K562 (cell line): ENCODE measurements at regions not wholly inside any gene's neighbourhood (a gene's known extent, or its start where the extent isn't known, plus 50 kb on each side); places are given as distances from the start of the nearest gene placed in this dataset.

ENCODE experiments used
- ATAC-seq: fragments of 200-7000 bp; cut with Tn5 transposase; 3 replicates; pipeline ENCODE4 v1.9.1; 2020; ENCODE audit warnings: moderate library complexity
- BruUV-seq: library from RNA; stranded (reverse); fragments of 400-500 nt; replicated peaks from 2 replicates; lab custom pipeline; 2021; lab: Mats Ljungman, UMichigan
- CTCF ChIA-PET: fragments of 300-600 bp; formaldehyde crosslinking; extraction: SDS; loops from one replicate; lab custom pipeline; 2021; ENCODE audit warnings: low intra/inter-chr PET ratio; lab: Yijun Ruan, JAX
- POLR2A ChIA-PET: fragments of 300-600, 350-650 bp; sonication (Branson Sonifier 250); formaldehyde crosslinking; extraction: SDS; loops from one replicate; lab custom pipeline; 2021; ENCODE audit warnings: antibody characterized with exemption, inconsistent platforms; lab: Yijun Ruan, JAX
- DNase-seq, 4 experiments: peaks; one replicate each; pipeline versions ENCODE4 v3.0.0 to v3.0.0-alpha.2; 2011 to 2018; ENCODE audit warnings: low spot score in 3 of 4, mixed read lengths in 3 of 4; ENCODE audit errors: extremely low read depth in 1 of 4
- FAIRE-seq: peaks from 2 replicates; lab custom pipeline; 2011; peaks lifted over from hg19 to GRCh38; lab: Jason Lieb, UNC
- H2AFZ ChIP-seq: 2 replicates; pipeline ENCODE4 v1.6.0; 2011; ENCODE audit warnings: low read depth, low read length, control low read depth, inconsistent platforms
- H3K27ac ChIP-seq: fragments of 200-600 bp; 3 replicates; pipeline ENCODE4 v1.8.0; 2011; ENCODE audit warnings: low read depth, mild to moderate bottlenecking, control low read depth, inconsistent platforms, low read length, moderate library complexity, mixed read lengths; ENCODE audit errors: extremely low read depth
- H3K27me3 ChIP-seq, 2 experiments: fragments of 300-600 bp in 1 of 2; 2 replicates in 1 of 2; 3 replicates in 1 of 2; pipeline versions ENCODE4 v1.6.0 to v1.8.0; 2011; ENCODE audit warnings: inconsistent platforms in 2 of 2, low read length in 2 of 2, mild to moderate bottlenecking in 1 of 2, mixed read lengths in 1 of 2, moderate library complexity in 1 of 2; ENCODE audit not compliant: control insufficient read depth in 2 of 2, insufficient read depth in 2 of 2
- H3K36me3 ChIP-seq: fragments of 300-600 bp; 3 replicates; pipeline ENCODE4 v1.8.0; 2011; ENCODE audit warnings: mild to moderate bottlenecking, low read length, inconsistent platforms; ENCODE audit not compliant: control insufficient read depth, insufficient read depth
- H3K4me1 ChIP-seq, 2 experiments: fragments of 200-600 bp in 1 of 2; replicated peaks in 1 of 2; 2 replicates in 1 of 2; 3 replicates in 1 of 2; pipeline versions ENCODE4 v1.5.1 to v1.8.0; 2011; ENCODE audit warnings: inconsistent platforms in 2 of 2, low read length in 2 of 2, mild to moderate bottlenecking in 1 of 2, mixed read lengths in 1 of 2, moderate library complexity in 1 of 2; ENCODE audit not compliant: control insufficient read depth in 2 of 2, insufficient read depth in 2 of 2
- H3K4me2 ChIP-seq: 2 replicates; pipeline ENCODE4 v1.6.1; 2011; ENCODE audit warnings: low read length, control low read depth, inconsistent platforms, mixed read lengths; ENCODE audit not compliant: insufficient read depth
- H3K4me3 ChIP-seq: fragments of 200-600 bp; sonication (generic), shearing (Covaris generic); 2 replicates; pipeline ENCODE4 v1.5.1; 2016; ENCODE audit warnings: control low read depth, inconsistent platforms
- H3K79me2 ChIP-seq: fragments of 200-600 bp; 3 replicates; pipeline ENCODE4 v1.8.0; 2011; ENCODE audit warnings: low read length, inconsistent platforms; ENCODE audit not compliant: control insufficient read depth, insufficient read depth
- H3K9ac ChIP-seq, 2 experiments: 2 replicates each; pipeline versions ENCODE4 v1.6.0 to v1.6.1; 2011; ENCODE audit warnings: low read depth in 2 of 2, low read length in 2 of 2, control low read depth in 1 of 2, inconsistent platforms in 1 of 2, mild to moderate bottlenecking in 1 of 2, mixed read lengths in 1 of 2; ENCODE audit not compliant: insufficient read depth in 1 of 2
- H3K9me1 ChIP-seq: one replicate; pipeline ENCODE4 v1.6.0; 2011; ENCODE audit warnings: inconsistent platforms, mild to moderate bottlenecking, low read length, moderate library complexity; ENCODE audit not compliant: control insufficient read depth, insufficient read depth
- H3K9me3 ChIP-seq: replicated peaks from 2 replicates; pipeline ENCODE4 v1.5.1; 2011; ENCODE audit warnings: low read depth, low read length, inconsistent platforms; ENCODE audit not compliant: control insufficient read depth, insufficient read depth
- H4K20me1 ChIP-seq: replicated peaks from 2 replicates; pipeline ENCODE4 v1.6.1; 2011; ENCODE audit warnings: low read length, inconsistent platforms, mixed read lengths; ENCODE audit not compliant: control insufficient read depth, insufficient read depth
- CREB1 ChIP-seq, 2 experiments: sonication (generic) in 1 of 2; formaldehyde crosslinking in 1 of 2; IDR thresholded peaks; 2 replicates each; pipeline versions ENCODE4 v1.6.1 to v1.8.0; 2012 to 2022; ENCODE audit warnings: inconsistent platforms in 1 of 2, mild to moderate bottlenecking in 1 of 2, missing genetic modification reagents in 1 of 2, moderate library complexity in 1 of 2
- XRCC5 ChIP-seq: fragments of 200-400 bp; formaldehyde crosslinking; IDR thresholded peaks from 2 replicates; pipeline ENCODE4 v1.6.1; 2017; ENCODE audit warnings: low read depth, mild to moderate bottlenecking, low read length
- ZBTB8A ChIP-seq: fragments of 450-650 bp; IDR thresholded peaks from 2 replicates; pipeline ENCODE4 v1.6.1; 2018; ENCODE audit warnings: mild to moderate bottlenecking, moderate library complexity; ENCODE audit not compliant: partially characterized antibody
- ZFP36 ChIP-seq: fragments of 150-350 bp; IDR thresholded peaks from 2 replicates; pipeline ENCODE4 v1.6.1; 2018; ENCODE audit warnings: low read length, low read depth; ENCODE audit not compliant: partially characterized antibody
- ZNF586 ChIP-seq: fragments of 450-650 bp; formaldehyde crosslinking; conservative IDR thresholded peaks from 2 replicates; pipeline ENCODE4 v1.4.0; 2020; ENCODE audit warnings: mild to moderate bottlenecking, moderate library complexity
- WGBS: fragments of 100-300 bp; shearing (Covaris generic); methylation state at CpG from one replicate; pipeline ENCODE4 v1.1.6; 2016; ENCODE audit warnings: low coverage, mixed read lengths; ENCODE audit not compliant: insufficient coverage; ENCODE audit errors: missing lambda C conversion rate; 5-methylcytosine and 5-hydroxymethylcytosine counted together
- in situ Hi-C: fragments of 300-500 bp; cut with MboI; formaldehyde crosslinking; loops from 4 replicates; pipeline ENCODE4 v1.15.0; 2018; ENCODE audit warnings: inconsistent platforms, mixed read lengths
- intact Hi-C: fragments of 100-400 bp; cut with micrococcal nuclease; formaldehyde crosslinking; loops from 2 replicates; pipeline ENCODE4 v1.14.2; 2022
- TF ChIP-seq, protein P1 (sequence below): IDR thresholded peaks from 2 replicates; pipeline ENCODE4 v1.6.1; 2011; ENCODE audit not compliant: insufficient read length; ENCODE audit errors: extremely low read depth
- TF ChIP-seq, protein P2 (sequence below): fragments of 250-450 bp; sonication (Bioruptor Pico); IDR thresholded peaks from 2 replicates; pipeline ENCODE4 v1.4.0; 2020; ENCODE audit warnings: mild to moderate bottlenecking
- TF ChIP-seq, protein P3 (sequence below): fragments of 450-650 bp; IDR thresholded peaks from 2 replicates; pipeline ENCODE4 v1.6.1; 2016; ENCODE audit warnings: low read depth, mild to moderate bottlenecking, moderate library complexity

DNA sequence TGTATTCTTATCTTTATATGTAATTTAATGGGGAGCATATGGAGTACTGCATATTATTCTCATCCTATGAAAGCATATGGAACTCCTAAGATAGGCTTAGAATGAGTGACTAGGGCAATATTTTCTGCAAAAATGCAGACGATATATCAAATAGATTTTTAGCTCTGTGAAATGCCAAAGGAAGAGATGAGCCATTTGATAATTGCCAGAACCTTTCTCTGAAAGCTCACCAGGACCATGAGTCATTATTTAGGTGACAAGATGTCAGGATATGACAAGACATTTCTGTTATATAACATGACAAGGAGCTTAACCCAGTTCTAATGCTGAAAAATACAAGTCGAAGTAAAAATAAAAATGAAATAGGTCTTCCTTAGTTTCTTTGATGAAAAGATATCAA, 145.0 kb downstream of the SLITRK6 start:
- intact Hi-C loops, result no loop called here
- no peaks in the 10 kb centered on the region for H3K4me1 ChIP-seq
- H3K4me3 ChIP-seq, result no peak overlapping the region
- H3K4me2 ChIP-seq, result no peak overlapping the region
- CTCF ChIA-PET, result no interaction called here
- no peaks in the 10 kb centered on the region for H3K27me3 ChIP-seq
- H3K36me3 ChIP-seq, result no peaks in the 10 kb centered on the region
- H3K79me2 ChIP-seq, result no peaks in the 10 kb centered on the region
- DNase-seq (no peak), ATAC-seq (no peak), FAIRE-seq (no peak)
- H3K9me3 ChIP-seq, result no peaks in the 10 kb centered on the region; the same call in 1 of the 2 replicates
- H2AFZ ChIP-seq, result no peak overlapping the region
- no peak overlapping the region for H3K27ac ChIP-seq
- TF ChIP-seq ZFP36 (no peak), ZBTB8A (no peak), XRCC5 (no peak), ZNF586 (CRISPR knock-in tag) (no peak), CREB1 (IDR thresholded peaks at IDR 0.05) (no peak), CREB1 (CRISPR knock-in tag; IDR thresholded peaks at IDR 0.05) (no peak)
- TF ChIP-seq, protein P1, sequence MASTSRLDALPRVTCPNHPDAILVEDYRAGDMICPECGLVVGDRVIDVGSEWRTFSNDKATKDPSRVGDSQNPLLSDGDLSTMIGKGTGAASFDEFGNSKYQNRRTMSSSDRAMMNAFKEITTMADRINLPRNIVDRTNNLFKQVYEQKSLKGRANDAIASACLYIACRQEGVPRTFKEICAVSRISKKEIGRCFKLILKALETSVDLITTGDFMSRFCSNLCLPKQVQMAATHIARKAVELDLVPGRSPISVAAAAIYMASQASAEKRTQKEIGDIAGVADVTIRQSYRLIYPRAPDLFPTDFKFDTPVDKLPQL, result no peak
- TF ChIP-seq, protein P2, sequence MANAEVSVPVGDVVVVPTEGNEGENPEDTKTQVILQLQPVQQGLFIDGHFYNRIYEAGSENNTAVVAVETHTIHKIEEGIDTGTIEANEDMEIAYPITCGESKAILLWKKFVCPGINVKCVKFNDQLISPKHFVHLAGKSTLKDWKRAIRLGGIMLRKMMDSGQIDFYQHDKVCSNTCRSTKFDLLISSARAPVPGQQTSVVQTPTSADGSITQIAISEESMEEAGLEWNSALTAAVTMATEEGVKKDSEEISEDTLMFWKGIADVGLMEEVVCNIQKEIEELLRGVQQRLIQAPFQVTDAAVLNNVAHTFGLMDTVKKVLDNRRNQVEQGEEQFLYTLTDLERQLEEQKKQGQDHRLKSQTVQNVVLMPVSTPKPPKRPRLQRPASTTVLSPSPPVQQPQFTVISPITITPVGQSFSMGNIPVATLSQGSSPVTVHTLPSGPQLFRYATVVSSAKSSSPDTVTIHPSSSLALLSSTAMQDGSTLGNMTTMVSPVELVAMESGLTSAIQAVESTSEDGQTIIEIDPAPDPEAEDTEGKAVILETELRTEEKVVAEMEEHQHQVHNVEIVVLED (CRISPR knock-in tag), result no peak
- TF ChIP-seq, protein P3, sequence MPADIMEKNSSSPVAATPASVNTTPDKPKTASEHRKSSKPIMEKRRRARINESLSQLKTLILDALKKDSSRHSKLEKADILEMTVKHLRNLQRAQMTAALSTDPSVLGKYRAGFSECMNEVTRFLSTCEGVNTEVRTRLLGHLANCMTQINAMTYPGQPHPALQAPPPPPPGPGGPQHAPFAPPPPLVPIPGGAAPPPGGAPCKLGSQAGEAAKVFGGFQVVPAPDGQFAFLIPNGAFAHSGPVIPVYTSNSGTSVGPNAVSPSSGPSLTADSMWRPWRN, result no peak
- POLR2A ChIA-PET, result no interaction called here
- in situ Hi-C loops, result no loop called here
- no peaks in the 10 kb centered on the region for H3K9me1 ChIP-seq
- WGBS, result 0% methylated on average over 2 of the region's 2 CpGs
- BruUV-seq, result no TSS peak
- H4K20me1 ChIP-seq, result no peaks in the 10 kb centered on the region
- no peak overlapping the region for H3K9ac ChIP-seq
